Mesenchymal stem cell (in vitro differentiated cells and primary cell): ENCODE measurements at regions not wholly inside any gene's neighbourhood (a gene's known extent, or its start where the extent isn't known, plus 50 kb on each side); places are given as distances from the start of the nearest gene placed in this dataset.
"Not testable (repeated sequence)": the region's sequence is repeated elsewhere in the genome, so short reads cannot be mapped to it uniquely, and the experiment has no call there.

Experiments used
- DNase-seq: peaks from one replicate; pipeline ENCODE4 v3.0.0-alpha.2; 2013
- H2AFZ ChIP-seq: one replicate; pipeline ENCODE4 v1.6.1; 2013; ENCODE audit warnings: low read depth, mild to moderate bottlenecking, control low read depth, inconsistent platforms, low read length, moderate library complexity
- H2AK5ac ChIP-seq: 2 replicates; pipeline ENCODE4 v1.6.1; 2013; ENCODE audit warnings: low read length, moderate library complexity, mild to moderate bottlenecking, inconsistent platforms; ENCODE audit not compliant: severe bottlenecking
- H2BK120ac ChIP-seq: one replicate; pipeline ENCODE4 v1.6.1; 2013; ENCODE audit warnings: low read depth, mild to moderate bottlenecking, inconsistent platforms, low read length, moderate library complexity
- H2BK12ac ChIP-seq, 2 experiments: one replicate each; pipeline ENCODE4 v1.6.1; 2013; ENCODE audit warnings: inconsistent platforms in 2 of 2, low read length in 2 of 2, mild to moderate bottlenecking in 2 of 2, moderate library complexity in 2 of 2, control low read depth in 1 of 2
- H2BK15ac ChIP-seq: one replicate; pipeline ENCODE4 v1.6.1; 2013; ENCODE audit warnings: mild to moderate bottlenecking, low read depth, inconsistent platforms; ENCODE audit not compliant: poor library complexity, severe bottlenecking
- H2BK5ac ChIP-seq: 2 replicates; pipeline ENCODE4 v1.6.1; 2013; ENCODE audit warnings: low read depth, mild to moderate bottlenecking, low read length, control low read depth, inconsistent platforms; ENCODE audit not compliant: poor library complexity, severe bottlenecking
- H3K14ac ChIP-seq, 2 experiments: one replicate each; pipeline ENCODE4 v1.6.1; 2013; ENCODE audit warnings: inconsistent platforms in 2 of 2, low read length in 2 of 2, control low read depth in 1 of 2, mild to moderate bottlenecking in 1 of 2, moderate library complexity in 1 of 2
- H3K18ac ChIP-seq, 2 experiments: one replicate each; pipeline ENCODE4 v1.6.1; 2013; ENCODE audit warnings: inconsistent platforms in 2 of 2, low read length in 2 of 2, control low read depth in 1 of 2, low read depth in 1 of 2, mild to moderate bottlenecking in 1 of 2
- H3K23ac ChIP-seq, 2 experiments: one replicate each; pipeline ENCODE4 v1.6.1; 2013; ENCODE audit warnings: inconsistent platforms in 2 of 2, low read length in 2 of 2, mild to moderate bottlenecking in 2 of 2, moderate library complexity in 2 of 2, control low read depth in 1 of 2
- H3K27ac ChIP-seq: 2 replicates; pipeline ENCODE4 v1.5.1; 2013; ENCODE audit warnings: mild to moderate bottlenecking, moderate library complexity, low read length, control low read depth, inconsistent platforms; ENCODE audit not compliant: poor library complexity, severe bottlenecking
- H3K27me3 ChIP-seq, 2 experiments: 2 replicates each; pipeline versions ENCODE4 v1.6.1 to v1.7.0; 2013; ENCODE audit warnings: low read length in 2 of 2, mild to moderate bottlenecking in 2 of 2, moderate library complexity in 2 of 2, control low read depth in 1 of 2, inconsistent platforms in 1 of 2; ENCODE audit not compliant: control insufficient read depth in 1 of 2, insufficient read depth in 1 of 2
- H3K36me3 ChIP-seq, 2 experiments: 2 replicates each; pipeline versions ENCODE4 v1.6.1 to v1.7.0; 2013; ENCODE audit warnings: low read length in 2 of 2, control low read depth in 1 of 2, inconsistent platforms in 1 of 2, low read depth in 1 of 2, mild to moderate bottlenecking in 1 of 2; ENCODE audit not compliant: insufficient read depth in 2 of 2, control insufficient read depth in 1 of 2
- H3K4ac ChIP-seq, 2 experiments: one replicate each; pipeline ENCODE4 v1.6.1; 2013; ENCODE audit warnings: inconsistent platforms in 2 of 2, low read length in 2 of 2, mild to moderate bottlenecking in 2 of 2, moderate library complexity in 2 of 2, control low read depth in 1 of 2, low read depth in 1 of 2
- H3K4me1 ChIP-seq: 2 replicates; pipeline ENCODE4 v1.6.1; 2013; ENCODE audit warnings: low read depth, low read length, control low read depth; ENCODE audit not compliant: control insufficient read depth, insufficient read depth
- H3K4me2 ChIP-seq: 2 replicates; pipeline ENCODE4 v1.6.1; 2013; ENCODE audit warnings: low read length, mild to moderate bottlenecking, inconsistent platforms; ENCODE audit not compliant: poor library complexity, severe bottlenecking
- H3K4me3 ChIP-seq, 2 experiments: 2 replicates each; pipeline versions ENCODE4 v1.5.1 to v1.7.0; 2013; ENCODE audit warnings: low read length in 2 of 2, mild to moderate bottlenecking in 2 of 2, control low read depth in 1 of 2, low read depth in 1 of 2; ENCODE audit not compliant: insufficient read depth in 1 of 2
- H3K79me1 ChIP-seq: replicated peaks from 2 replicates; pipeline ENCODE4 v1.6.1; 2013; ENCODE audit warnings: mild to moderate bottlenecking, control low read depth, low read length, inconsistent platforms; ENCODE audit not compliant: poor library complexity, severe bottlenecking
- H3K9ac ChIP-seq: 2 replicates; pipeline ENCODE4 v1.7.0; 2013; ENCODE audit warnings: mild to moderate bottlenecking, low read length, moderate library complexity
- H3K9me3 ChIP-seq: 2 replicates; pipeline ENCODE4 v1.7.0; 2013; ENCODE audit warnings: mild to moderate bottlenecking, low read length; ENCODE audit not compliant: control insufficient read depth
- H4K8ac ChIP-seq: one replicate; pipeline ENCODE4 v1.6.1; 2013; ENCODE audit warnings: inconsistent platforms, mild to moderate bottlenecking, low read length, moderate library complexity
- H4K91ac ChIP-seq: one replicate; pipeline ENCODE4 v1.6.1; 2013; ENCODE audit warnings: mild to moderate bottlenecking, low read length, inconsistent platforms
- WGBS: methylation state at CpG from one replicate; pipeline ENCODE4 v1.1.7; 2013; ENCODE audit warnings: mixed read lengths; 5-methylcytosine and 5-hydroxymethylcytosine counted together

DNA sequence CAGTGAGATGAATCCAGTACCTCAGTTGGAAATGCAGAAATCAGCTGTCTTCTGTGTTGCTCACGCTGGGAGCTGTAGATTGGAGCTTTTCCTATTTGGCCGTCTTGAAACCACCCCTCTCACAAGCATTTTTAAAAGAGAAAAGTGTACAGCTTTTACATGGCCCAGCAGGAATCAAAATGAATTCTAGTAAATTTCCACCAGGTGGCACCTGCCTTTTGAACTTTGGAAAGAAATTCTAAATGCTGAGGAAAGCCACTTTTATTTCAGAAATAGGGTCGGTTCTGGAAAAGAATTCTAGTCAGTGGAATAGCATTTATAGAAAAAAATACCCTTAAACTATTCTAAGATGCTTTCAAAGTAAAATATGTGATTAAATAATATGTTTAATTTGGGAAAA lies 647.8 kb downstream of the CD109 start:
- Histone ChIP-seq H3K27me3 (no peaks in the 10 kb centered on the region), H2BK12ac (no peak overlapping the region), H3K27ac (no peak overlapping the region), H2BK15ac (no peak overlapping the region), H3K9me3 (no peaks in the 10 kb centered on the region), H2BK120ac (no peak overlapping the region), H3K4ac (no peak overlapping the region), H3K9ac (no peak overlapping the region), H2BK5ac (no peak overlapping the region), H4K91ac (no peak overlapping the region), H3K79me1 (no peaks in the 10 kb centered on the region), H2AFZ (no peak overlapping the region), H3K23ac (no peak overlapping the region), H3K4me3 (no peak overlapping the region), H3K4me2 (no peak overlapping the region), H3K14ac (no peak overlapping the region), H4K8ac (no peak overlapping the region), H3K36me3 (no peaks in the 10 kb centered on the region), H3K4me1 (no peaks in the 10 kb centered on the region), H3K18ac (peak overlapping the region in 1 of 2 experiments; percentile 40), H2AK5ac (no peak overlapping the region)
- no peak for DNase-seq
- 98% methylated on average over 2 of the region's 3 CpGs for WGBS

DNA sequence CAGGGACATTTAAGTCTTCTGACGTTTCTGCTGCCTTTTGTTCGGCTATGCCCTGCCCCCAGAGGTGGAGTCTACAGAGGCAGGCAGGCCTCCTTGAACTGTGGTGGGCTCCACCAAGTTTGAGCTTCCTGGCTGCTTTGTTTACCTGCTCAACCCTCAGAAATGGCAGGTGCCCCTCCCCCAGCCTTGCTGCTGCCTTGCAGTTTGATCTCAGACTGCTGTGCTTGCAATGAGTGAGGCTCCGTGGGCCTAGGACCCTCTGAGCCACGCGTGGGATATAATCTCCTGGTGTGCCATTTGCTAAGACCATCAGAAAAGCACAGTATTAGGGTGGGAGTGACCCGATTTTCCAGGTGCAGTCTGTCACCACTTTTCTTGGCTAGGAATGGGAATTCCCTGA lies 647.3 kb downstream of the CD109 start:
- DNase-seq, H3K4me2 ChIP-seq, H2BK12ac ChIP-seq, H3K4me1 ChIP-seq, H3K27me3 ChIP-seq, H4K8ac ChIP-seq, H3K9ac ChIP-seq, H3K27ac ChIP-seq, H2AK5ac ChIP-seq, H3K14ac ChIP-seq, H3K18ac ChIP-seq, H3K4me3 ChIP-seq, H3K23ac ChIP-seq, H2BK5ac ChIP-seq, H2BK120ac ChIP-seq, H3K9me3 ChIP-seq, H4K91ac ChIP-seq, H2BK15ac ChIP-seq, H2AFZ ChIP-seq, H3K4ac ChIP-seq, H3K79me1 ChIP-seq, H3K36me3 ChIP-seq: not testable (repeated sequence)
- WGBS: 92% methylated on average over 6 of the region's 6 CpGs

DNA sequence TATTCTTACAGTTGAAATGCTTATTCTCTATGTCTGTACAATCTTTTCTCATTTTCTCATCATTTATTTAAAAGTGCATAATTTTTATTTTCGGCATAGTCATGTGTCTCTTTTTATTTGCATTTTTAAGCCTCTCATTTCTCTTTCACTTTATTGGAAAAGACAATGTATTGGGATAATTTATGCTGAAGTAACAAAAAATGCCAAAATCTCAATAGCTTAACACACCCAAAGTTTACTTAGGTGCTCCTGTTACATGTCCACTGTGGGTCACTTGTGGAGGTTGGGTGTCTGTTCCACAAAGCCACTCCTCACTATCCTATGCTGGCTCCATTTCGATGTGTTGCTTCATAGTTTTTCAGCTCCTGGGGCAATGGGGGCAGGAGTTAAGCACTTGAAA lies 638.7 kb downstream of the CD109 start:
- Histone ChIP-seq H3K36me3 (no peaks in the 10 kb centered on the region), H3K14ac (no peak overlapping the region), H4K91ac (no peak overlapping the region), H3K9ac (no peak overlapping the region), H3K27ac (no peak overlapping the region), H2BK5ac (no peak overlapping the region), H3K4ac (no peak overlapping the region), H3K27me3 (no peaks in the 10 kb centered on the region), H3K79me1 (no peaks in the 10 kb centered on the region), H2BK12ac (no peak overlapping the region), H3K9me3 (no peaks in the 10 kb centered on the region), H2BK15ac (no peak overlapping the region), H2AK5ac (no peak overlapping the region), H3K4me1 (no peaks in the 10 kb centered on the region), H3K23ac (no peak overlapping the region), H4K8ac (no peak overlapping the region), H3K4me2 (no peak overlapping the region), H2BK120ac (no peak overlapping the region), H2AFZ (no peak overlapping the region), H3K4me3 (no peak overlapping the region), H3K18ac (no peak overlapping the region)
- DNase-seq: no peak
- 100% methylated on average over 1 of the region's 2 CpGs for WGBS

DNA sequence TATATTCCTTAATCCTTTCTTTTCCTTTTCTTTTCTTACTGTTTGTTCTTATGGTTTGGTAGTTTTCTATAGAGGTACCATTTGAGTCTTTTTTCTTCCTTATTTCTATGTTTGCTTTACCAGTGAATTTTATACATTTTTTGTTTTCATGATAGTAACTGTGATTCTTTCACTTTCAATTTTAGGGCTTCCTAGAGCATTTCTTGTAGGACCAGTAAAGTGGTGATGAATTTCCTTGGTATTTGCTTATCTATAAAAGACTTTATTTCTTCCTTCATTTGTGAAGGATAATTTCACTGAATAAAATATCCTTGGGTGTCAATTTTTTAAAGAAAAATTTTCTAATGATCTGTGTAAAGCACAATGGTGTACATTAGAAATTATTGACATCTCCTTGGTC lies 637.4 kb downstream of the CD109 start:
- Histone ChIP-seq H3K18ac (no peak overlapping the region), H2BK15ac (no peak overlapping the region), H3K9me3 (no peaks in the 10 kb centered on the region), H2BK5ac (peak overlapping the region; percentile 31), H3K36me3 (no peaks in the 10 kb centered on the region), H2BK12ac (no peak overlapping the region), H3K9ac (peak overlapping the region; percentile 67), H3K14ac (no peak overlapping the region), H4K8ac (no peak overlapping the region), H2AFZ (no peak overlapping the region), H2BK120ac (no peak overlapping the region), H3K4me3 (no peak overlapping the region), H2AK5ac (no peak overlapping the region), H3K4me2 (no peak overlapping the region), H3K4me1 (no peaks in the 10 kb centered on the region), H3K27me3 (no peaks in the 10 kb centered on the region), H3K27ac (no peak overlapping the region), H3K4ac (no peak overlapping the region), H4K91ac (no peak overlapping the region), H3K23ac (no peak overlapping the region), H3K79me1 (no peaks in the 10 kb centered on the region)
- peak; percentile 35 for DNase-seq
